ENCODE measurements at regions not wholly inside any gene's neighbourhood (a gene's known extent, or its start where the extent isn't known, plus 50 kb on each side); places are given as distances from the start of the nearest gene placed in this dataset.

DNA sequence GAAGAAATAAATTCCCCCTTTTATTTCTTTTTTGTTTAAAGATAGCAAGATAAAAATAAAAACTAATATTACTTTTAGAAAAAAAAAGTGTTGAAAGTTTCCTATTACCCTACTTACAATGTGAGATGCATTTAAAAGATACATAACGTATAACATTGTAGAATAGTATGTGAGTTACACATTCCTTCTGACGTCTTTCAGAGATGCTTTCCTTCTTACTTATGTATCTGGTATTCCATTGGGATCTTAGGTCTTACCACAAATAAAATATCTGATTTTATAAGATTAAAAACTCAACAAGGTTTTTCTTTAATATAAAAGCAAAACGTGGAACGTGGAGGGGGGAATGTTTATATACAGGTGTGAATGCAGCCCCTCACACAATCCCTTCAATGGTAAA lies 147.2 kb upstream of the ETS2 start:
- DNase-seq (ENCODE audit: low spot score) = no peak

DNA sequence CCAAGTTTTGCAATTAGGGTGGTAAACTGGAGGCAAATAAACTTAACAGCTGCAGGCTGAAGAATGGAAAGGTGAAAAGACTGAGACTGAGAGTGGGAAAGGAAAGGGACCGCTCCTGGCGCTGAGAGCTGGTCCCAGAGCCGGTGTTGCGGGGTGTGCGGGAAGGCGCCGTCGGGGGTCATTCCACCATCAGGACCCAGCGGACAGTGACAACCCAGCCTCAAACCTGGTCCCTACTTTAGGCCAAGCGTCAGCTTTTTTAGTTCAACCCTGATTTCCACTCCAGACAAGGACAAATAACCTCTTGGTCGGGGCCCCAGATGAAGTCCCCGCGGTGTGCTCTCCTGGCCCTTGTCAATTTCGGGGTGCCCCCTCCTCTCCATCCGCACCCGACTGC lies 145.8 kb upstream of the ETS2 start:
- no peak for DNase-seq (ENCODE audit: low spot score)

DNA sequence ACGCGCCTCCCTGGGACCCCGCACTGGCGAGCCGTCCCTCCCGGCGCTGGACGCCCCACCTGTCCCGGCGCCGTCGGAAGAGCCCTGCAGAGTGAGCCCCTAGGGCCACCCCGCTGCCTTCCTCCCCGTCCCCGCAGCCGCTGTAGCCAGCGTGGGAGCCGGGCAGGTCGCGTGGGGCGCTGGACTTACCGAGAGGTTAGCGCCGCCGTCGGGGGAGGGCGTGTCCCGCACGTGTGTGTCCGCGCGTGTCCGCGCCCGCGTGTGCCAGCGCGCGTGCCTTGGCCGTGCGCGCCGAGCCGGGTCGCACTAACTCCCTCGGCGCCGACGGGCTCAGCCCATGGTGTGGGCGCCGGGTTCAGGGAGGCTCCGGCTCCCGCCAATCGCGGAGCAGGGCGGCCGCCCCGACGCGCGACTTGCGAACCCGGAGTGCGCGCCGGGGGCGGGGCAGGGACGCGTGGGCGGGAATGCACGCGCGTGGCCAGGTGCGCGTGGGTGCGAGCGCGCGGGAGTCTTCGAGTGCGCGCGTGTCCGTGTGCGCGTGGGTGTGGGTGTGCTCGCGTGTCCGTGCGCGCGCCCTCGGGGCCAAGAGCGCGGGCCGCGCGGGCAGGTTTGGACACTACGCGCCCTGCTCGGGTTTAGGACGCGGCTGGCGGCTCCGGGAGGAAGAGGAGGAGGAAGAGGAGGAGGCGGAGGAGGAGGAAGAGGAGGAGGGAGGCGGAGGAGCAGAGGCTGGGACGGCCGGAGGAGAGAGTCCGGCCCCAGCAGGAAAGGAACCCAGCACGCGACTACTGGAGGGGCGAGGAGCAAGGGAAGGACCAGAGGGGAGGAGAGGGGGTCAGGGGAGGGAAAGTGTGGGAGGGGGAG lies 145.2 kb upstream of the ETS2 start:
- peak; percentile 34 for DNase-seq (ENCODE audit: low spot score)

DNA sequence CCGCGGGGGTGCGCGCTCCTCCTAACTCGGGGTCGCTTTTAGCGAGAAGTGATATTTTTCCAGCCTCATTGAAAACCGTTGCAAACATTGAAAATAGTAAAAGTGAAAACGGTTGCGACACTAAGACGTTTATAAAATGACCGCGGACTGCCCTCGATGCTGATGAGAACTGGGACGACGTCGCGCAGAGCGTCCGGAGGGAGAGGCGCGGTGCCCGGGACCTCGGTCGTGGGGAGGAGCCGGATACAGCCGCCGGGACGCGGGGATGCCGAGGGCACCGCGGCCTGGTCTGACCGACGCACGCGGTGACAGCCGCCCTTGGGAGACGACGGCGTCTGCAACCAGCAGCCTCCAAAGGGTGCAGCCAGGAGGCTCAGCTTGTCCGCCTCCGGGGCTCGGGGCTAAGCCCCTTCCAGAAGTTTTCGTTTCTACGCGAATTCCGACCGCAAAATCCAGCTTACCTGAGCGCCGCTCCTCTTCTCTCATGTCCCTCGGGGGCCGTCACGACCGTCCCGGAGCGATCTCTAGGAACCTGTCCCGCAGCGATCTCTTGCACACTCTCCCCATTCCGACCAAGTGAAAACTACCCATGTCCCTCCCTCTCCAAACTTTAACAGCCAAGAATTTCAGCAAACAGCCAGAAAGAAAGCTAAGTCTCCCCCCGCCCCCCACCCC lies 144.4 kb upstream of the ETS2 start:
- peak; percentile 40 for DNase-seq (ENCODE audit: low spot score)

DNA sequence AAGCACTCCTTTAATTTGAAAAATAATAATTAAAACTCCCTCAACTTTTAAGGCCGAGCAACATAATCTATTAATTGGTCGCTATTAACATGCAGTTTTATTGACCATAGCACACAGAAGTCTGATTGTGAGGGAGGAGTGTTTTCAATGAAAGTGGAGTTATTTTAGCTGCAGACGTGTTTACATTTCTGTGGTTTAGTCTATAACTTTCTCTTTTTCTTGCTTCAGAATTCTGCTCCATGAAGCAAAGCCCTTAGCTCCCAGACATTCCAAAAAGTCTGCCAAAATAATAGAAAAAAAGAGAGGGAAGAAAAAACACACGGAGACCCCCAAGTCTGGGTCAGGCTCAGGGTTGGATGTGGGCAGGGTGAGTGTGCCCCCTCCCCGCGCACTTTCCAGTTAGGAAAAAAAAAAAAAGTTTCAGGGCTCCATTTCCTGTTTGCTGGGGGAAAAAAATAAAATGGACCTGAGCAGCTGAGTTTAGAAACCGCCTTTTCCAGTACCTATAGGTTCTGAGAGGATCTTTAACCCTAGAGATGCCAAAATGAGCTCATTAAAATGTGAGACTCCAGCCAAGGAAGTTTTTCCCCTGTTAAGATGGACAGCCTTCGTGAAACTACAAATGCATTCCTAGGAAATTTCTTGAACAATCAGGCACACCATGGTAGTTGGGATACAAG lies 143.7 kb upstream of the ETS2 start:
- peak; percentile 72 for DNase-seq (ENCODE audit: low spot score)

DNA sequence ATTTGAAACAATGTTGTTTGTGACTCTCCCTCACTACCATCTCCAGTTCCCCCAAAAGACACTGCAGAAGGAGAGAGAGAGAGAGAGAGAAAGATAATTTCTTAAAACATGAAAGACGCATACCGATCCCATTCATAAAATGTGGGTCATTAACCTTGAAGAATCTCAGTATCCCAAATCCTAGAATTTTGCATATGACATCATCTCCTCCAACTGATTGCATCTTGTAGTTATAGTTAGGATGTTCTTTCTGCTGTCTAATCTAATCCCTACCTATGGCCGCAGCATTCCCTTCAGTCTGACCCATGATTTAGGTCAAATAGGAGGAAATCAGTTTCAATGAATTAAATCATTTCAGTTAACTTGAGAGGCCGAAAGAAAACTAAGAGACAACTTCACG lies 142.4 kb upstream of the ETS2 start:
- DNase-seq (ENCODE audit: low spot score) = no peak

DNA sequence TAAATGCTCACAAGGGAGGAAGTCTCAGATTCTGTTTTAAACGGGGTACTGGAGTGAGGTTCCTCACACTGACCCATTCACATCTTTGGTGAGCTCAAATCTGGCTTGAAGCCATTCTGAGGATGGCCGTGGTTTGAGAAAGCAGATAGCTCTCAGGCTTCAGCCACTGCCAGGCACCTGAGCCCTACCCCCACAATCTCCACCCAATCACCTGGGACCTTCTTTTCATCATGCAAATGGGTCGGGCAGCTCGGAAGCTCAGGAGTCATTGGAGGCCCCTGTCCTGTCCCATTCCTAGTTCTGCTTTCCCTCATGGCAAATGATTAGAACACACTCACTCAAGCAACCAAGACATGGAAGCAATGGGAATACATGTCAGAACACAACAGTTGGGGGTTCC lies 141.4 kb upstream of the ETS2 start:
- DNase-seq (ENCODE audit: low spot score) = no peak

DNA sequence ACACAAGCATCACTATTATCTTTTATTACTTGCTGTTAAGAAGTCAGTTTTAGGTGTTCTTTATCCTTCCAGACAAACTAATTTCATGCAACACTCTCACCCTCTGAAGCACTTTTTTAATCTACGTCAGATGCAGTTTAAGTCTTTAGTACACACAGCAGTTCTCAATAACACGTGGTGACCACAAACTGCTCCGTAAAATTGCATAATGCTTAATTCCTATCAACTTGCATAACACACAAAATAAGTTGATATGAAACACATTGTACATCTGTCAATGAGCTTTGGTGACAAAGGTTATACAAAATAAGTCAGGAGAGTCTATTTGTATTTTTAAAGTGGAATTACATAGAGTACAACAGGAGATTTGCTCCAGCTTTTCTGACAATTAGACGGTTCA lies 140.9 kb upstream of the ETS2 start:
- peak; percentile 22 for DNase-seq (ENCODE audit: low spot score)

DNA sequence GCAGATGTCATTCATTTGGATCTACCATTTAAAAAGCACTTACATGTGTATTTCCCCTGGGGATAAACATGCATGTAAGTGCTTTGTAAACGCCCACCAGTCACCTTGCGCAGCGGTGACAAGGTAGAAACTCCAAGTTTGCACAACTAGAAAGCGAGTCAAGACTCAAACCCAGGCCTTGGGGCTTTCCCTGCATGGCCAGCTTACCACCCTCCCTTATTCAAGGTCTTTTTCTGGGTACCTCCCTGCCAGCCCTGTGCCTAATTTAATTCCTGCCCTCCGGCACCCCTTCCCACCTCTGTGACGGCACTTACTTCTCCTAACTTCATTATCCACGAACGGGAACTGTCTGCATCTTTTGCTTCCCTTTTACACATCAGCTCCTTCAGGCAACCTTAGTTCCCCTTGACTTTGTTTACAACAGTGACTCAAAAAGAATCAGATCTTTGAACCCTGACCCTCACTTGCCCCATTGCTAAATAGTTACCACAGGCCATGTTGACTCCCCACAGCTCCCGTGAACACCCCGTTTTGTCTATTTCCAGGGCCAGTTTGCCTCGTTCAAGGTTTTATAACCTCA lies 138.3 kb upstream of the ETS2 start:
- no peak for DNase-seq (ENCODE audit: low spot score)

DNA sequence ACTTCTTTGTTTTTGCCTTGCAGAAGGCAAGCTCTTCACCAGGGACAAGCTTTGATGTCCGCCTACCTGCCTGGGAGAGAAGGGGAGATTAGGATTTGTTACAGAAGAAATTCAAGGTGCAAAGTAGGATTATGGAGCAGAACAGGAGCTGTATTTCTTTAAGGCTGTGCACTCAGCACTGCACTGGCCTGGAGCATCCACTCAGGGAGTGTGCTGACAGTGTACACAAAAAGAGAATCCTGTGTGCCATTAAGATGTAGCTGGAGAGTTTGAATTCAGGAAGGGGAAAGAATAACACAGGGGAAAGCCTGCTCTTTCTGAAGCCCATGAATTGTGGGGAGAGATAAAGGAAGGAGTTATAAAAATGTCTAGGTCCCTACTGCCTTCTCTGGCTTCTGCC lies 137.7 kb upstream of the ETS2 start:
- no peak for DNase-seq (ENCODE audit: low spot score)

DNA sequence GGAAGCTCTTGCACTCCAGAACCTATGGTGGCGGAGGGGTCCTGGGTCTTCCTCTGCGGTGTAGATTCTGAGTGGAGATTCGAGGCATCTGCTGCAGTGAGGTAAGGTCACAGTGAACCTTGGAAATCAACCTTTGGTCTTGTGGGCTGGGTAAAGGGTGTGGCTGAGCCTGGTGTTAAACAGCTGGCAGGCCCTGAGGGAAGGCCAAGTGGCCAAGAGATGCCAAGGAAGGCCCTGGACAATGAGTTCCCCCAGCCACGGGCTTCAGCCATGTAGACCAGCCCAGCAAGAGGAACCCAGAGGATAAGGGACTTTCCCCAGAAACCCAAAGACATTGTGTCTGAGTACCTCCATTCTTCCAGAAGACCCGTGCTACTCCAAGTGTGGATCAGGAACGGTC lies 137.2 kb upstream of the ETS2 start:
- DNase-seq (ENCODE audit: low spot score) = no peak

DNA sequence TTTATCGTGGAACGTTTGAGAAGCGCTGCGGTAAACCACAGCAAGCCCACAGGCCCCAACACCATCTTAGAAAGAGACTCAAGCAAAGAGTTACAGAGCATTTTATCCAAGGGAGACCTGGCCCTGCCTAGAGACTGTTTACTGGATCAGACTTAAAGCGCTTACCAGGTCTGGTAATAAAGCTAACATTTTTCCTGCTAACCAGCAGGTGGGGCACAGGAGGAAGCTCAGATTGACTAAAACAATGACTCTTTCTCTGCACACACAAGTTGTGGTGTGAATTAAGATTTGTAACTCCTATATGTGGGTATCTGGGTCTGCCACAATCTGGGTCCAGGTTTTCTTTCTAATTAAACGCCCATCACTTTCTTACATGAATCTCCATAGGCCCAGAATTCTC lies 136.5 kb upstream of the ETS2 start:
- DNase-seq (ENCODE audit: low spot score) = peak; percentile 29

DNA sequence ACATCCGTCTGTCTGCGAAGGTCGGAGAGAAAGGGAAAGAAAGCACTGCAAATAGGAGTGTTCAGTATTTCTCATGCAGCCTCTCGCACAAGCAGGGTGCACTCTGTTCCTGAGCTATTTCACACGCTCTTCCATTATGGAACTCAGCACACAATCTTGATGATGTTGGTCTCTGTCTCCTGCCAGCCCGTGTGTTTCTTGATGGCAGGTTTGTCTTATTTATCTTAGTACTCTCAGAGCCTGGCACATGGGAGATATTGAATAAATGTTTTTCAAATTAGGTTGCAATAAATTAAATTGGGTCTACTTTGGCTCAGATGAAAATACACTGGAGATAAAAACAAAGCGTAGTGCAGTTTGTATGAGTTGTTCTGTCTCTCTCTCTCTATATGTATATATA lies 134.9 kb upstream of the ETS2 start:
- no peak for DNase-seq (ENCODE audit: low spot score)

DNA sequence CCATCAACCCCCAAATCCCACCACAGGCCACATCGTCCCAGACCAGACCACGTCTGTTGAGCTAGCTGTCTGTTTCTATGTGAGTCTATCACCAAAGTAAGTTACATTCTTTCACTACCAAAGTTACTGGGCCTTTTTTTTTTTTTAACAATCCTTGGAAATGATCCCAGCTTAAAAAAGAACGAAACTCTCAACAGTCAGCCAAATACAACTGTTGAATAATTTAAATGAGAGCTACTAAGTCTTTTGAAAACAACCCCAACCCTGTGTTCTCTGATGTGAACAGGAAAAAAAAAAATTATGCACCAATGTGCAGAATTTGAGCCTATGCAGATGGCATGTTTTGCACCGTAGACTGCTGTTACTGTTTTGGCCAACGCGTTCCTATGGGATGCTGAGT lies 134.0 kb upstream of the ETS2 start:
- no peak for DNase-seq (ENCODE audit: low spot score)

DNA sequence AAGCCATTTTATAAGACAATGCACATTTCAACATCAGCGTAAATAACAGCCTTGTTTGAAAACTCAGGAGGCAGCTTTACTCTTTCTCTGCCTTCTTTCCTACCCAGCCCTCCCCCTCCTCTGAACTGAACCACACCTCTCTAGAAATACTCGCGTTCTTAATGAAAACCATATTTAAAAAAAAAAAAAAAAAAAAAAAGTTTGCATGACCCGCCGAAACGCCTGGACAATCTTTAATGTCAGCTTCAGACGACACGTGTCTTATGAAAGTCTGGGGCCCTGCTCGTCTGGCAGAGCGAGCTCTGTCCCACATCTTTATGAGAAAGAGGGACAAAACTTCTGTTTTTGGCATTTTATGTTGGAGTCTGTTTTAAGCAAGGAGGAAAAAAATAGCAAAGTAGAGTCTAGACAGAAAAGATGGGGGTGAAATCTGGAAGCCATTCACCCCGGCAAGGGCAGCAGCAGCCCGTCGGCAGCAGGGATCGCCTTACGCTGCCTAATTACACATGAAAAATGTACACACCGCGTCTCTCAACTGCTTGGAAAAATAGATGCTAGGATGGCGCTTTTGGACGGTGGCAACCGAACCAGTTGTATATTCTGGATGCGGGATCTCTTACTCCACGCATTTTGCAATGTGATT lies 130.4 kb upstream of the ETS2 start:
- peak; percentile 17 for DNase-seq (ENCODE audit: low spot score)

DNA sequence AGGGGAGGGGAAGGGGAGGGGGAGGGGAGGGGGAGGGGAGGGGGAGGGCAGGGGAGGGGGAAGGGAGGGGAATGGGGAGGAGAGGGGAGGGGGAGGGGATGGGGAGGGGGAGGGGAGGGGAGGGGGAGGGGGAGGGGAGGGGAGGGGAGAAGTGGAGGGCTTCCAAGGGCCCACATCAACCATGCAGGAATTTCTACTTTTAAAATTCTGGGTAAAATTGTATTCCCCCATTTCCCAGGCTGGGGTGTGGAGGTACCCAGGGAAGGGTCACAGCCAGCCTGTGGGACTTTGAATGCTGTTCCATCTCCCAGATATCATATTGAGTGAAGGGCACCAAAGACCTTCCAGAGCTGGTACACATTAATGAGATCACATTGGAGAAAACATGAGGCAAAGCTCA lies 126.9 kb upstream of the ETS2 start:
- no peak for DNase-seq (ENCODE audit: low spot score)

DNA sequence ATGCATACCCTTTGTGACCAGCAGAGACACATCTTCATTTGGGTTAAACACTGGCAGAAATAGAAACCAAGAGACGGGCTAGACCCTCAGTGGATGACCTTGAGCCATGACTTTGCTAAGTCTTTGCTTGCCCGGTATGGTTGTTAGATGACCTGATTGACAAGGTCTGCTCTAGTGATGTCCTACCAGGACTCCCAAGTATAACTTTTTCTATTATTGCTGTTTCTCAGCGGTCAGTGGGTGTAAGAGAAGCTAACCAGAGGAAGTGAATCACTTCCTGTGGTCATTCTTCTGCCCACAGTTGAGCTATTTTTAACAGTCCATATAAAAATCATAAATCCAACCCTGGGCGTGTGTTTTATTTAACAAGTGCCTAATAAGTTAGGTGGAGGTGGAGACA lies 126.2 kb upstream of the ETS2 start:
- peak; percentile 77 for DNase-seq (ENCODE audit: low spot score)

DNA sequence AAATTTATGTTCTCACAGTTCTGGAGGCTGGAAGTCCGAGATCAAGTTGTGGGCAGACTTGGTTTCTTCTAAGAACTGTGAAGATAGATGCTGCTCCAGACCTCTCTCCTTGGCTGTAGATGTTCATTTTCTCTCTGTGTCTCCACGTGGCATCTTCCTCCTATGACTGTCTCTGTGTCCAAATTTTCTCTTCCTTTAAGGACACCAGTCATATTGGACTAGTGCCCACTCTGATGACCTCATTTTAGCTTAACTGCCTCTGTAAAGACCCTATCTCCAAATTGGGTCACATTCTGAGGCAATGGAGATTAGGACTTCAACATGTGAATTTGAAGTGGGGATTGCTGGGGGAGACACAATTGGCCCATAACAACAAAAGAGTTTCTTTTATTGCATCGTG lies 125.3 kb upstream of the ETS2 start:
- DNase-seq (ENCODE audit: low spot score) = no peak

DNA sequence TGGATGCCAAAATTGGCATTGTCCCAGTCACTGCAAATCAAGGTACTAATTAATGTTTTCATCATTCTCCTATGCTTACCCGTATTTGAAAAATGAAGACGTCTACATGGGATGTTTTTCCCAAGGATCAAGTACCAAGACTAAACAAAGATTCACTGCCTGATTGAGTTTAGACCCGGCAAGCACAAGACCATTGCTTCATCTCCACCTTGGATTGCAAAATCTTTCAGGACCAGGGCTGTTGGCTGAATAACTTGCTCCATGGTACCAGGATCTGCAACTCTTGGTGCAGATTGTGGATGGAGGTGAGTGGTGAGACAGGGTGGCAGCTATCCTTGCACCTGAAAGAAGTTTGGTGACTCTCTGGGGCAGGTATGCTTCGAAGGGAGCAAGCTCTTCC lies 122.5 kb upstream of the ETS2 start:
- DNase-seq (ENCODE audit: low spot score) = peak; percentile 52

DNA sequence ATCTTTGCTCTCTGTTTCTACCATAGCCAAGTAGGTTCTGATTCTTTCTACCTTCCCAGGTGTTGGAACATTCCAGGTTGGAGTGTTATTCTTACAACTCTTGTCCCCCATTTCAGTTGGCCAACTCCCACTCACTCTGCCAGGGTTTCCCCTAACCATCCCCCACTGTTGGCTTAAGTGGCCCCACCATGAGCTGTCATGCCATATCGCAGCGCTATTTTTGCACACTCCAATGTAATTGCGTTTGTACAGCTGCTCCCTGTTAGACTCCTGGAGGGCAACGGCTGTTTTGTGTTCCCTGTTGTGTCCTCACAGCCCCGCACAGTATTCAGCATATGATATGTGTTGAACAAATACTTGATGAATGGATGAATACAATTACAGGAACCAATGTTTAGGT lies 117.7 kb upstream of the ETS2 start:
- DNase-seq (ENCODE audit: low spot score) = no peak

DNA sequence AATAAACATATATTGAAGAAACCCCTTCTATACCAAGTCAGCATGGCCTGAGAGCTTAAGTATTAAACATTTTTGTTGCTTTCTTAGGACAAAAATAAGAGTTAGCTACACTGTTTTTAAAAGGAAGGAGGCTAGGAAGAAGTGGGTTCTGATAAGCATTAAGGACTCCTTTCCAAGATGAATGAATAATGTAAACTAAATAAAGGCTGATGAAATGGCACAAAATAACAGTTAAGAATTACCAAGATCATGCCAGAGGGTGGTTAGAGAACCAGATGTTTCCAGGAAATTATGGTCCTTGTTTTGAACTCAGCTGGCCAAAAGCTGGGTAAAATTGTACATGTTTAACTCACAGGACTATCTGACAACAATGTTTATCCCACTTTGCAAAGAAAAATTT lies 114.1 kb upstream of the ETS2 start:
- DNase-seq (ENCODE audit: low spot score) = no peak

DNA sequence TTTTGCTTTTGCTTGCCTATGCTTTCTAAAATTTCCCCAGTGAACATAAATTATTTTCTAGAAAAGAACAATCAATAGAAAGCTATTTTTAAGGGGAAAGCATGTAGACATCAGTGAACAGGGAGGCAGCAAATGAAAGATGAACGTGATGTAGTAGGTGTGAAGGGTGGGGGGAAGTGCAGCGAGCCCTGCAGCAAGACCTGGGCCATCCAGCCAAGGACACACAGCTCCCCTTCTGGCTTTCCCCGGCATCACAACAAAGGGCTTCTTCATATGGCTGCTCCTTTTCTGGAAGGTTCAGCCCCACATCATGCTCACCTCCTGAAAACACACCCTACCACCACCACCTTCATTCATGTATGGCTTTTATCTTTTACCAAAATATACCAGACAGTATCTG lies 109.2 kb upstream of the ETS2 start:
- DNase-seq (ENCODE audit: low spot score) = no peak

All from AG20443 (cell line).